Gastroesophageal sphincter (tissue), 4 donors: ENCODE measurements at regions not wholly inside any gene's neighbourhood (a gene's known extent, or its start where the extent isn't known, plus 50 kb on each side); places are given as distances from the start of the nearest gene placed in this dataset.

Experiments
- ATAC-seq: fragments of 150-250 bp; one replicate; pipeline ENCODE4 v1.9.1; 2016; ENCODE audit warnings: mild to moderate bottlenecking, moderate library complexity
- H3K27ac ChIP-seq, 4 donors: fragments of 200-600 bp; sonication (generic) in 3 of 4; 1 replicate in 3 of 4; 2 replicates in 1 of 4; pipeline ENCODE4 v1.5.1; 2016 to 2019
- H3K27me3 ChIP-seq: fragments of 200-600 bp; sonication (generic); one replicate; pipeline ENCODE4 v1.5.1; 2019
- H3K36me3 ChIP-seq, 2 donors: fragments of 200-600 bp; sonication (generic); one replicate each; pipeline ENCODE4 v1.5.1; 2019; ENCODE audit warnings: control low read depth in 1 of 2
- H3K4me1 ChIP-seq, 3 donors: fragments of 200-600 bp; sonication (generic); 1 replicate in 2 of 3; 2 replicates in 1 of 3; pipeline ENCODE4 v1.5.1; 2016 to 2019; ENCODE audit warnings: control low read depth in 2 of 3
- H3K4me3 ChIP-seq, 2 donors: fragments of 200-600 bp; sonication (generic); one replicate each; pipeline ENCODE4 v1.5.1; 2019; ENCODE audit warnings: mild to moderate bottlenecking in 1 of 2, moderate library complexity in 1 of 2
- H3K9me3 ChIP-seq, 3 donors: fragments of 200-600 bp; sonication (generic); one replicate each; pipeline ENCODE4 v1.5.1; 2017 to 2019; ENCODE audit warnings: control low read depth in 2 of 3
- EP300 ChIP-seq: sonication (generic); formaldehyde crosslinking; IDR thresholded peaks from one replicate; pipeline ENCODE4 v1.6.1; 2017; ENCODE audit warnings: antibody characterized with exemption, mild to moderate bottlenecking
- POLR2A ChIP-seq, 2 donors: fragments of 450-650 bp; IDR thresholded peaks; one replicate each; pipeline ENCODE4 v1.6.1; 2017; ENCODE audit warnings: antibody characterized with exemption in 2 of 2, mild to moderate bottlenecking in 2 of 2, moderate library complexity in 1 of 2
- POLR2AphosphoS5 ChIP-seq: sonication (generic); formaldehyde crosslinking; IDR thresholded peaks from one replicate; pipeline ENCODE4 v1.6.1; 2017; ENCODE audit warnings: antibody characterized with exemption
- WGBS, 2 donors: methylation state at CpG; one replicate each; pipeline ENCODE4 v1.1.5; 2018; ENCODE audit warnings: low coverage in 1 of 2; 5-methylcytosine and 5-hydroxymethylcytosine counted together
- TF ChIP-seq, protein P1 (sequence below), 4 experiments: fragments of 200-600 bp in 2 of 4; fragments of 450-650 bp in 2 of 4; sonication (generic) in 1 of 4; IDR thresholded peaks; one replicate each; pipeline ENCODE4 v1.5.1; 2017 to 2019; ENCODE audit warnings: antibody characterized with exemption in 4 of 4, mild to moderate bottlenecking in 2 of 4, moderate library complexity in 2 of 4

DNA sequence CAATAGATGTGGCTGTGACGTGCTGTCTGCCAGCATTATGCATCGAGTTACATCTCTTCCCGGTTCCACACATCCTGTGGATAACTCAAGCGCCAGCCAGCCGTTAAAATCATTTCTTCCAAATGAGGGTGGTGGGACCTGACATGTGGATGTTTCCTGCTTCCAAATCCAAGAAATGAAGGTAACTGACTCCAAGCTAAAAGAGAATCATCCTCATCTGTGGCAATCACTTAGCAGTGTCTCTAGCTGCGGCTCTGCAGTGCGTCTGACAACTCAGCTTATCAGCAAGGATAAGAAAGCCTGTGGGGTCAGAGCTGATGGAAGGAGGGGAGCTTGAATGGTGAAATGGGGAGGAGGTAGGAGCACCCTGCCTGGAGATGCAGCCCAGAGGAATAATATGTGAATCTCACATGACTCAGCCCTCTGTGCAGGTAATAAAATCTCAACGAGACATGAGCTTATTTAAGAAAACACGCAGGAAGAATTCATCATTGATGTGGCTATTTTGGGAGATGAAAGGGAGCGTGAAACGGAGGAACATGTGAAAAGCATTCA is 382.2 kb upstream of the TRIB2 start:
- 63% methylated on average over 9 to 10 of the region's 11 CpGs for WGBS, 2 donors
- TF ChIP-seq, protein P1, sequence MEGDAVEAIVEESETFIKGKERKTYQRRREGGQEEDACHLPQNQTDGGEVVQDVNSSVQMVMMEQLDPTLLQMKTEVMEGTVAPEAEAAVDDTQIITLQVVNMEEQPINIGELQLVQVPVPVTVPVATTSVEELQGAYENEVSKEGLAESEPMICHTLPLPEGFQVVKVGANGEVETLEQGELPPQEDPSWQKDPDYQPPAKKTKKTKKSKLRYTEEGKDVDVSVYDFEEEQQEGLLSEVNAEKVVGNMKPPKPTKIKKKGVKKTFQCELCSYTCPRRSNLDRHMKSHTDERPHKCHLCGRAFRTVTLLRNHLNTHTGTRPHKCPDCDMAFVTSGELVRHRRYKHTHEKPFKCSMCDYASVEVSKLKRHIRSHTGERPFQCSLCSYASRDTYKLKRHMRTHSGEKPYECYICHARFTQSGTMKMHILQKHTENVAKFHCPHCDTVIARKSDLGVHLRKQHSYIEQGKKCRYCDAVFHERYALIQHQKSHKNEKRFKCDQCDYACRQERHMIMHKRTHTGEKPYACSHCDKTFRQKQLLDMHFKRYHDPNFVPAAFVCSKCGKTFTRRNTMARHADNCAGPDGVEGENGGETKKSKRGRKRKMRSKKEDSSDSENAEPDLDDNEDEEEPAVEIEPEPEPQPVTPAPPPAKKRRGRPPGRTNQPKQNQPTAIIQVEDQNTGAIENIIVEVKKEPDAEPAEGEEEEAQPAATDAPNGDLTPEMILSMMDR (IDR thresholded peaks at IDR 0.05): no peak
- TF ChIP-seq EP300: no peak
- no peak for TF ChIP-seq POLR2AphosphoS5
- no peak for TF ChIP-seq POLR2A (IDR thresholded peaks at IDR 0.05)
- no peaks in the 10 kb centered on the region for H3K36me3 ChIP-seq
- no peak overlapping the region for H3K4me3 ChIP-seq
- no peaks in the 10 kb centered on the region for H3K27me3 ChIP-seq
- no peak for ATAC-seq
- H3K9me3 ChIP-seq: no peaks in the 10 kb centered on the region
- no peak overlapping the region for H3K27ac ChIP-seq
- no peaks in the 10 kb centered on the region for H3K4me1 ChIP-seq

DNA sequence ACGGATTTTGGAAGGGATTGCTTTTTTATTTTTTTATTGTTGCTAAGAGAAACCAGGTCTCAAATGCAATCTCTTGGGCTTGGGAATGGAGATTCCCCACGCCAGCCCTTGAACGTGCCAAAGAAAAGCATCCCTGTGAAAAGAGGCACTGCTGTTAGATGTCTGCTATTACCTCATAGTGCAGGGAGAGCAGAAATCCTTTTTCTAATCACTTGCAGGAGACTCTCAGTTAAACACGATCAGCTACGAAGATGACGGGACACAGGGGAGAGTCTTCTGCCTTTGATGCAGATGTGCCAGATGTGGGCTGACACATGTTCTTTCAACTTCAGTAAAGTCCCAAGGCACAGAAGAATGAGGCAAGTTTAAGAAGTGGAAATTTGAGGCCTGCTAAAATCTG is 381.6 kb upstream of the TRIB2 start:
- 50 to 65% methylated on average over 5 to 6 of the region's 6 CpGs for WGBS, 2 donors
- TF ChIP-seq EP300 (no peak), POLR2AphosphoS5 (no peak), POLR2A (IDR thresholded peaks at IDR 0.05) (no peak)
- TF ChIP-seq, protein P1 (IDR thresholded peaks at IDR 0.05): no peak

DNA sequence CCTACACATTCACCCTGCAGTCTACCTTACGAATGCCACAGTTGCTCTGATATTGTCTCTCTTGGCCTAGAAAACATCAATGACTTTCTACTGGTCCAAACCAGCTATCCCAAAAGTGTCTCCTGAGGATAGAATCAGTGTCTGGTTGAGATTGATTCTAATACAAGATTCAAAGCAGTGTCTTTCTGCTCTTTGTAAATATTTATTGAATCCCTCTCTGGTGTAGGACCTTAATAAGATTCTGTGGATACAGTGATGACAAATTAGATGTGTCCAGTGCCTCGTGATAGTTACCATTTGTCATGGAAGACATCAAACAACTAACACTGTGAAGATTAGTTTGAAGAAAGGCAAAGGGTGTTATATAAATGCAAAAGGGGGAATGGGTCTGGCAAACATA is 380.7 kb upstream of the TRIB2 start:
- Histone ChIP-seq H3K9me3 (no peaks in the 10 kb centered on the region), H3K27me3 (no peaks in the 10 kb centered on the region), H3K27ac (no peak overlapping the region), H3K4me3 (no peak overlapping the region), H3K4me1 (no peaks in the 10 kb centered on the region), H3K36me3 (no peaks in the 10 kb centered on the region)
- 84 to 92% methylated on average over 2 of the region's 2 CpGs for WGBS, 2 donors
- ATAC-seq: no peak
- TF ChIP-seq POLR2A (IDR thresholded peaks at IDR 0.05): no peak
- TF ChIP-seq POLR2AphosphoS5: no peak
- TF ChIP-seq, protein P1 (IDR thresholded peaks at IDR 0.05): no peak
- TF ChIP-seq EP300: no peak

More for the DNA sequence above, 381.6 kb upstream of the TRIB2 start:
- ATAC-seq: no peak
- H3K36me3 ChIP-seq: no peaks in the 10 kb centered on the region
- no peaks in the 10 kb centered on the region for H3K27me3 ChIP-seq
- no peak overlapping the region for H3K27ac ChIP-seq
- H3K9me3 ChIP-seq: no peaks in the 10 kb centered on the region
- no peaks in the 10 kb centered on the region for H3K4me1 ChIP-seq
- H3K4me3 ChIP-seq: no peak overlapping the region

DNA sequence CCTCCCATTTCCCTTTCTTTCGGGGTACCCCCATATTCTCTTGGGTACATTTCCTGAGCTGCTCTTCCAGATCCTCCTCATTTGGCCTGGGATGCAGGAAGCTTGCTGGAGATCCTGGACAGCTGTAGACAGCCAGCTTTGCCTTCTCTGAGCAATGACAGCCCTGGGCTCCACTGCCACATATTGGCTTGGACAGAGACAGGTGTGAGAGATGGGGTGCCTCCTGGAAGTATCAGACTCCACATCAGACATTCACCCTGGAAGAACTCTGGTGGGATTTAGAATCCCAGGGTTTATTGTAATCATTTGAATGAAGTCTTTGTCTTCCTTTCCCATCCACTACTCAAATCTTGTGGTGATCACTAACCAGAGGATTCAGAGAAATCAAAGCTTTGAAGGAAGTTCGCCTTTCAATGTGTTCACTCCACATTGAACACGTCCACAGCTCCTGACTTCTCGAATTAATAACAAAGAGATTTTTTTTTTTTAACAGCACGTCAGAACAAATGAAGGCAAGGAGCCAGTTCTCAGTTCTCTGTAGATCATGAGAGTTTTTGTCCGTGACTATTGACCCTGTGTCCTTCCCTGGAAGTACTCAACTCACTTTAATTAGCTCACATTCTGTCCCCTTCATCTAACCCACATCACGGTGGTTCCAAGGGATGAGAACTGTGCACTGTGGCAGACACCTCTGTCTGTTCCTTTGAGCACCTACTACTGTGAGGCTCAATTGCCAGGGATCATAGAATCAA is 377.6 kb upstream of the TRIB2 start:
- no peak overlapping the region for H3K27ac ChIP-seq
- WGBS, 2 donors: 67 to 91% methylated on average over 5 to 7 of the region's 7 CpGs

More for the DNA sequence above, 377.6 kb upstream of the TRIB2 start:
- no peak overlapping the region for H3K4me3 ChIP-seq
- no peaks in the 10 kb centered on the region for H3K4me1 ChIP-seq
- no peak for TF ChIP-seq POLR2AphosphoS5
- no peak for TF ChIP-seq POLR2A (IDR thresholded peaks at IDR 0.05)
- no peak for TF ChIP-seq EP300
- TF ChIP-seq, protein P1 (IDR thresholded peaks at IDR 0.05): no peak
- H3K36me3 ChIP-seq: no peaks in the 10 kb centered on the region
- ATAC-seq: no peak
- no peaks in the 10 kb centered on the region for H3K9me3 ChIP-seq
- H3K27me3 ChIP-seq: no peaks in the 10 kb centered on the region
